ENCODE measurements at regions not wholly inside any gene's neighbourhood (a gene's known extent, or its start where the extent isn't known, plus 50 kb on each side); places are given as distances from the start of the nearest gene placed in this dataset.
A peak's percentile ranks its signal among the peaks of the same experiment; 100 is the strongest.

DNA sequence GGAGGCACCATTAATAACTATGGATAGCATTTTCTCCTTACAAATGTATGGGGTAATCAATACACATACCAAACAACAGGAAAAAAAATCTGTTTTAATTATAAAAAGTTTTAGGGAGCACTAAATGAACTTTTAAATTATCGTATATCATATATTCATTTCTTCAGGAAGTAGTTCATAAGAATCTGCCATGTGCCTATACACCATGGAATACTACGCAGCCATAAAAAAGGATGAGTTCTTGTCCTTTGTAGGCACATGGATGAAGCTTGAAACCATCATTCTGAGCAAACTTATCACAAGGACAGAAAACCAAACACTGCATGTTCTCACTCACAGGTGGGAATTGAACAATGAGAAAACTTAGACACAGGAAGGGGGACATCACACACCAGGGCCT lies 162.1 kb upstream of the RASA1 start:
- Mint-ChIP-seq H3K9me3 (ENCODE audit: unreplicated experiment) (peaks cover 4% of the 10 kb centered on the region), H3K27me3 (ENCODE audit: unreplicated experiment) (no peaks in the 10 kb centered on the region), H3K36me3 (ENCODE audit: unreplicated experiment) (no peaks in the 10 kb centered on the region), H3K4me1 (ENCODE audit: unreplicated experiment) (peaks cover 5% of the 10 kb centered on the region), H3K27ac (ENCODE audit: unreplicated experiment) (no peak overlapping the region), H3K4me3 (ENCODE audit: unreplicated experiment) (no peak overlapping the region)
- no peak for DNase-seq (ENCODE audit: extremely low spot score, unreplicated experiment)
- TF ChIP-seq, protein P1, sequence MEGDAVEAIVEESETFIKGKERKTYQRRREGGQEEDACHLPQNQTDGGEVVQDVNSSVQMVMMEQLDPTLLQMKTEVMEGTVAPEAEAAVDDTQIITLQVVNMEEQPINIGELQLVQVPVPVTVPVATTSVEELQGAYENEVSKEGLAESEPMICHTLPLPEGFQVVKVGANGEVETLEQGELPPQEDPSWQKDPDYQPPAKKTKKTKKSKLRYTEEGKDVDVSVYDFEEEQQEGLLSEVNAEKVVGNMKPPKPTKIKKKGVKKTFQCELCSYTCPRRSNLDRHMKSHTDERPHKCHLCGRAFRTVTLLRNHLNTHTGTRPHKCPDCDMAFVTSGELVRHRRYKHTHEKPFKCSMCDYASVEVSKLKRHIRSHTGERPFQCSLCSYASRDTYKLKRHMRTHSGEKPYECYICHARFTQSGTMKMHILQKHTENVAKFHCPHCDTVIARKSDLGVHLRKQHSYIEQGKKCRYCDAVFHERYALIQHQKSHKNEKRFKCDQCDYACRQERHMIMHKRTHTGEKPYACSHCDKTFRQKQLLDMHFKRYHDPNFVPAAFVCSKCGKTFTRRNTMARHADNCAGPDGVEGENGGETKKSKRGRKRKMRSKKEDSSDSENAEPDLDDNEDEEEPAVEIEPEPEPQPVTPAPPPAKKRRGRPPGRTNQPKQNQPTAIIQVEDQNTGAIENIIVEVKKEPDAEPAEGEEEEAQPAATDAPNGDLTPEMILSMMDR (IDR thresholded peaks at IDR 0.05), result no peak

DNA sequence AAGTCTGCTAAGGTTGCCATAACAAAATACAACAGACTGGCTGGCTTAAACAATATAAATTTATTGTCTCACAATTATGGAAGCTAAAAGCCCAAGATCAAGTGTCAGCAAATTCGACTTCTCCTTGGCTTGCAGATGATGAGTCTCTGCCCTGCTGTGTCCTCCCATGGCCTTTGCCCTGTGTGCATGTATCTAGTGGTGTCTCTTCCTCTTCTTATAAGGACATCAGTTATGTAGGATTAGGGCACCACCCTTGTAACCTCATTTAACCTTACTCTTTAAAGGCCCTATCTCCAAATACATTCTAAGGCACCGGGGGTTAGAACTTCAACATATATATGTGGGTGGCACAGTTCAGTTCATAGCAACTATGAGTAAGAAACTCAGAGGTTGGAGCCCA lies 157.9 kb upstream of the RASA1 start:
- TF ChIP-seq, protein P1 (IDR thresholded peaks at IDR 0.05), result no peak
- Mint-ChIP-seq H3K27ac (ENCODE audit: unreplicated experiment) (no peak overlapping the region), H3K36me3 (ENCODE audit: unreplicated experiment) (no peaks in the 10 kb centered on the region), H3K4me1 (ENCODE audit: unreplicated experiment) (peaks cover 16% of the 10 kb centered on the region), H3K9me3 (ENCODE audit: unreplicated experiment) (peaks cover 4% of the 10 kb centered on the region), H3K27me3 (ENCODE audit: unreplicated experiment) (no peaks in the 10 kb centered on the region), H3K4me3 (ENCODE audit: unreplicated experiment) (no peak overlapping the region)
- DNase-seq (ENCODE audit: extremely low spot score, unreplicated experiment), result no peak

DNA sequence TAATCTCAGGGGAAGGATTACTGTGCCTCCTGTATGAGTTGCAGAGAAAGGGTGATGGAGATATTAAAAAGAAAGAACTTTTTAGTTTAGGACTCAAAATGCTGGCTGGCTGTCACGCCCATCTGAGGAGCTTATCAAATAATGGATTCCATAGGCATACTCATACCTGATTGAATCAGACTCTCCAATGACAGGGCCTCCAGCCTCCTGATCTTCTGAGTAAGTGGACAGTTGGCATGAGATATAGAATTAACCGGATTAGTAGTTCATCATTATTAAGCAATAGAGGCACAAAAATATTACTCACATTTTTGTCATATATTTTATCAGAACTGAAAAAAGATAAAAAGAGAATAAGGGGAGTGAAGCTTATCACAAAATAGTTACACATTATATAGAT lies 157.0 kb upstream of the RASA1 start:
- TF ChIP-seq, protein P1 (IDR thresholded peaks at IDR 0.05), result no peak
- DNase-seq (ENCODE audit: extremely low spot score, unreplicated experiment), result no peak
- Mint-ChIP-seq H3K9me3 (ENCODE audit: unreplicated experiment) (no peaks in the 10 kb centered on the region), H3K4me1 (ENCODE audit: unreplicated experiment) (peaks cover 16% of the 10 kb centered on the region), H3K36me3 (ENCODE audit: unreplicated experiment) (no peaks in the 10 kb centered on the region), H3K4me3 (ENCODE audit: unreplicated experiment) (no peak overlapping the region), H3K27ac (ENCODE audit: unreplicated experiment) (no peak overlapping the region), H3K27me3 (ENCODE audit: unreplicated experiment) (no peaks in the 10 kb centered on the region)

DNA sequence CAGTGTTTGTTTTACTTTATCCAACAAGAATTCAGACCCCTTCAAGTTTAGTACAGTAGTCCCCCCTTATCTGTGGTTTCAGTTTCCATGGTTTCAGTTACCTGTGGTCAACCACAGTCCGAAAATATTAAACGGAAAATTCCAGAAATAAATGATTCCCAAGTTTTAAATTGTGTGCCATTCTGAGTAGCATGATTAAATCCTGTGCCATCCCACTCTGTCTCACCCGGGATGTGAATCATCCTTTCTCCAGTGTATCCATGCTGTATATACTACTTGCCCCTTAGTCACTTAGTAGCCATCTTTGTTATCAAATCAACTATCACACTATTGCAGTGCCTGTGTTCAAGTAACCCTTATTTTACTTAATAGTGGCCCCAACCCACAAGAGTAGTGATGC lies 153.8 kb upstream of the RASA1 start:
- no peaks in the 10 kb centered on the region for H3K9me3 Mint-ChIP-seq (ENCODE audit: unreplicated experiment)
- H3K4me3 Mint-ChIP-seq (ENCODE audit: unreplicated experiment), result peak overlapping the region; percentile 11
- peak overlapping the region; percentile 90 for H3K27ac Mint-ChIP-seq (ENCODE audit: unreplicated experiment)
- H3K27me3 Mint-ChIP-seq (ENCODE audit: unreplicated experiment), result no peaks in the 10 kb centered on the region
- no peaks in the 10 kb centered on the region for H3K36me3 Mint-ChIP-seq (ENCODE audit: unreplicated experiment)
- TF ChIP-seq, protein P1 (IDR thresholded peaks at IDR 0.05), result no peak
- no peak for DNase-seq (ENCODE audit: extremely low spot score, unreplicated experiment)
- peaks cover 16% of the 10 kb centered on the region for H3K4me1 Mint-ChIP-seq (ENCODE audit: unreplicated experiment)

DNA sequence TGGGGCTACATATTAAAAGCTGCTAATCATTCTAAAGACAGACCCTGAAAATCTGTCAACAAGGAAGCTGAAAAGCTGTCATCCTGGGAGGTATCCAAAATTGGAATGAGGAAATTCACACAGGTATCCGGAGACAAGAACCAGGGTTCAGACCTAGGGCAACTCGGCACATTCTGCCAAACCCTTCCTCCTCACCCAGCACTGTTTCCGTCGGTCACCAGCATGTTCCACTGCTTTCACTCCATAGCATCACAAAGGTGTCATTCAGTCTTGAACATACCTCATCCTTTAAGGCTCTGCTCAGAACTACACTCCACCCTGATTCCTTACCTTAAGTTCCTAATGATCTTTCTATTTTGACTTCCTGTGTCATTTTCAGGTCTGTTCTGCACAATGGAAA lies 153.1 kb upstream of the RASA1 start:
- peak overlapping the region; percentile 90 for H3K27ac Mint-ChIP-seq (ENCODE audit: unreplicated experiment)
- no peaks in the 10 kb centered on the region for H3K27me3 Mint-ChIP-seq (ENCODE audit: unreplicated experiment)
- H3K9me3 Mint-ChIP-seq (ENCODE audit: unreplicated experiment), result no peaks in the 10 kb centered on the region
- no peak overlapping the region for H3K4me3 Mint-ChIP-seq (ENCODE audit: unreplicated experiment)
- no peaks in the 10 kb centered on the region for H3K36me3 Mint-ChIP-seq (ENCODE audit: unreplicated experiment)
- TF ChIP-seq, protein P1 (IDR thresholded peaks at IDR 0.05), result no peak
- no peak for DNase-seq (ENCODE audit: extremely low spot score, unreplicated experiment)
- H3K4me1 Mint-ChIP-seq (ENCODE audit: unreplicated experiment), result peaks cover 16% of the 10 kb centered on the region
